WTC11 (cell line): ENCODE measurements at regions not wholly inside any gene's neighbourhood (a gene's known extent, or its start where the extent isn't known, plus 50 kb on each side); places are given as distances from the start of the nearest gene placed in this dataset.

Source experiments
- ATAC-seq: fragments of 200-7000 bp; cut with Tn5 transposase; 2 replicates; pipeline ENCODE4 v1.10.0; 2021; ENCODE audit warnings: mild to moderate bottlenecking, moderate library complexity
- CTCF ChIA-PET: fragments of 300-600 bp; sonication (Branson Sonifier 250); formaldehyde crosslinking; loops from one replicate; lab custom pipeline; 2021; ENCODE audit warnings: antibody characterized with exemption; lab: Charles Lee
- POLR2A ChIA-PET: fragments of 350-600 bp; sonication (Branson Sonifier 250); formaldehyde crosslinking; loops from one replicate; lab custom pipeline; 2021; ENCODE audit warnings: antibody characterized with exemption; lab: Charles Lee
- DNase-seq: peaks from one replicate; pipeline ENCODE4 v3.0.0; 2021; ENCODE audit warnings: low spot score
- H3K27ac Mint-ChIP-seq: 2 replicates; pipeline ENCODE4 v1.8.0; 2021; ENCODE audit warnings: mixed read lengths
- H3K27me3 Mint-ChIP-seq: 2 replicates; pipeline ENCODE4 v1.8.0; 2021; ENCODE audit warnings: low read depth, mild to moderate bottlenecking, moderate library complexity, mixed read lengths
- H3K36me3 Mint-ChIP-seq: 2 replicates; pipeline ENCODE4 v1.8.0; 2021; ENCODE audit warnings: mixed read lengths
- H3K4me1 Mint-ChIP-seq: 2 replicates; pipeline ENCODE4 v1.8.0; 2022; ENCODE audit warnings: mixed read lengths
- H3K4me3 Mint-ChIP-seq: 2 replicates; pipeline ENCODE4 v1.8.0; 2021; ENCODE audit warnings: mild to moderate bottlenecking, moderate library complexity, mixed read lengths
- H3K9me3 Mint-ChIP-seq: 2 replicates; pipeline ENCODE4 v1.8.0; 2021; ENCODE audit warnings: mixed read lengths
- ATF6 ChIP-seq: sonication (generic); formaldehyde crosslinking; IDR thresholded peaks from 2 replicates; pipeline ENCODE4 v1.8.1; 2023; ENCODE audit warnings: mild to moderate bottlenecking, missing genetic modification reagents
- CREB1 ChIP-seq: sonication (generic); formaldehyde crosslinking; IDR thresholded peaks from 2 replicates; pipeline ENCODE4 v1.8.0; 2023; ENCODE audit warnings: mild to moderate bottlenecking, missing genetic modification reagents
- EMX1 ChIP-seq: fragments of 250-450 bp; sonication (Bioruptor Pico); IDR thresholded peaks from 2 replicates; pipeline ENCODE4 v1.8.0; 2021; ENCODE audit warnings: mild to moderate bottlenecking
- ERG ChIP-seq: fragments of 250-450 bp; sonication (Bioruptor Pico); IDR thresholded peaks from 2 replicates; pipeline ENCODE4 v1.8.0; 2021; ENCODE audit warnings: mild to moderate bottlenecking
- ESRRA ChIP-seq: sonication (generic); formaldehyde crosslinking; IDR thresholded peaks from 2 replicates; pipeline ENCODE4 v1.8.1; 2022; ENCODE audit warnings: mild to moderate bottlenecking, missing genetic modification reagents, borderline replicate concordance
- ETV6 ChIP-seq: sonication (generic); formaldehyde crosslinking; IDR thresholded peaks from 2 replicates; pipeline ENCODE4 v1.8.1; 2022; ENCODE audit warnings: mild to moderate bottlenecking, missing genetic modification reagents
- MYBL2 ChIP-seq: sonication (generic); formaldehyde crosslinking; IDR thresholded peaks from 2 replicates; pipeline ENCODE4 v1.8.1; 2023; ENCODE audit warnings: mild to moderate bottlenecking, moderate library complexity, missing genetic modification reagents
- TP53 ChIP-seq: sonication (generic); formaldehyde crosslinking; IDR thresholded peaks from 2 replicates; pipeline ENCODE4 v1.8.1; 2023; ENCODE audit warnings: mild to moderate bottlenecking, missing genetic modification reagents
- ZNF263 ChIP-seq: sonication (generic); formaldehyde crosslinking; IDR thresholded peaks from 2 replicates; pipeline ENCODE4 v1.8.1; 2022; ENCODE audit warnings: low read depth, mild to moderate bottlenecking, moderate library complexity, missing genetic modification reagents
- ZNF317 ChIP-seq: sonication (generic); formaldehyde crosslinking; IDR thresholded peaks from 2 replicates; pipeline ENCODE4 v1.8.1; 2023; ENCODE audit warnings: low read depth, mild to moderate bottlenecking, moderate library complexity, missing genetic modification reagents, borderline replicate concordance
- ZNF416 ChIP-seq: fragments of 250-450 bp; sonication (Bioruptor Pico); IDR thresholded peaks from 2 replicates; pipeline ENCODE4 v1.9.0; 2021; ENCODE audit warnings: mild to moderate bottlenecking, inconsistent platforms
- ZNF423 ChIP-seq: fragments of 250-450 bp; sonication (Bioruptor Pico); IDR thresholded peaks from 2 replicates; pipeline ENCODE4 v2.1.2; 2022; ENCODE audit warnings: mild to moderate bottlenecking, moderate library complexity
- ZNF671 ChIP-seq: fragments of 250-450 bp; sonication (Bioruptor Pico); IDR thresholded peaks from 2 replicates; pipeline ENCODE4 v1.8.0; 2021; ENCODE audit warnings: mild to moderate bottlenecking
- TF ChIP-seq, protein P1 (sequence below): sonication (generic); formaldehyde crosslinking; IDR thresholded peaks from 2 replicates; pipeline ENCODE4 v1.8.1; 2023; ENCODE audit warnings: mild to moderate bottlenecking, missing genetic modification reagents
- TF ChIP-seq, protein P2 (sequence below): sonication (generic); formaldehyde crosslinking; IDR thresholded peaks from 2 replicates; pipeline ENCODE4 v1.8.1; 2023; ENCODE audit warnings: mild to moderate bottlenecking, missing genetic modification reagents, moderate library complexity
- TF ChIP-seq, protein P3 (sequence below): sonication (generic); formaldehyde crosslinking; IDR thresholded peaks from 2 replicates; pipeline ENCODE4 v1.8.1; 2023; ENCODE audit warnings: mild to moderate bottlenecking, missing genetic modification reagents, borderline replicate concordance
- TF ChIP-seq, protein P4 (sequence below): fragments of 250-450 bp; sonication (Bioruptor Pico); IDR thresholded peaks from 2 replicates; pipeline ENCODE4 v1.9.0; 2021; ENCODE audit warnings: mild to moderate bottlenecking

DNA sequence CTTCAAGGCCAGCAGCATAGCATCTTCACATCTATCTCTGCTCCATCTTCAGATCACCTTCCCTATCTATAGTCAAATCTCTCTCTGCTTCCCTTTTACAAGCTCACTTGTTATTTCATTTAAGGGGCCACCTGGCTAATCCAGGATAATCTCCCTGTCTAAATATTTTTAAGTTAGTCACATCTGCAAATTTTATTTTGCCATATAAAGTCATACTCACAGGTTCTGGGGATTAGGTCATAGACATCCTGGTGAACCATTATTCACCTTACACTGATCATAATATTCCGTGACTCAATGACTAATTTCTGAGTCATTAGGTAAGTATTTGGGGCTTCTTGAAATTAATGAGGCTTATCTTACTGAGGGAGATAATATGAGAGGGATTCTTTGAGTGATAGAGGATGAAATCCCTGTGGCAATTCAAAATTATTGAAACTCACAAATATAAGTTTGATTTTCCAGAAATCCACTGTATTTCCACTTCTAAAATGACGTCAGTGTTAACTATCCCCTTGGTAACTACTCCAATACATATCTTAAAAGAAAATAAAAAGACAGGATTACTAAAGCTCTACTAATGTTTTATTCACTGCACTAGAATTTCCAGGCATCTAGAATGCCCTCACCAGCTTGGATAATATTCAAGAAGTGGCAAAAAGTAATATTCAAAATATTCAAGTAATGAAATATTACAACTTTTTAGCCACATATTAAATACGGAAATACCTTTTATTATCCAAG lies 93.7 kb upstream of the RBMS3 start:
- ChIA-PET CTCF (no interaction called here), POLR2A (no interaction called here)
- Mint-ChIP-seq H3K36me3 (no peaks in the 10 kb centered on the region), H3K27me3 (no peaks in the 10 kb centered on the region), H3K27ac (no peak overlapping the region), H3K9me3 (peaks cover 16% of the 10 kb centered on the region), H3K4me3 (no peak overlapping the region), H3K4me1 (no peaks in the 10 kb centered on the region)
- ATAC-seq, result no peak
- TF ChIP-seq ZNF416 (CRISPR knock-in tag) (no peak), ETV6 (CRISPR knock-in tag) (no peak), ESRRA (CRISPR knock-in tag) (no peak), ZNF671 (CRISPR knock-in tag) (no peak), CREB1 (CRISPR knock-in tag) (no peak), ERG (CRISPR knock-in tag) (no peak), ATF6 (CRISPR knock-in tag) (no peak), TP53 (CRISPR knock-in tag) (no peak), ZNF423 (CRISPR knock-in tag) (no peak), MYBL2 (CRISPR knock-in tag) (no peak), ZNF317 (CRISPR knock-in tag) (no peak), ZNF263 (CRISPR knock-in tag) (no peak), EMX1 (no peak)
- TF ChIP-seq, protein P1, sequence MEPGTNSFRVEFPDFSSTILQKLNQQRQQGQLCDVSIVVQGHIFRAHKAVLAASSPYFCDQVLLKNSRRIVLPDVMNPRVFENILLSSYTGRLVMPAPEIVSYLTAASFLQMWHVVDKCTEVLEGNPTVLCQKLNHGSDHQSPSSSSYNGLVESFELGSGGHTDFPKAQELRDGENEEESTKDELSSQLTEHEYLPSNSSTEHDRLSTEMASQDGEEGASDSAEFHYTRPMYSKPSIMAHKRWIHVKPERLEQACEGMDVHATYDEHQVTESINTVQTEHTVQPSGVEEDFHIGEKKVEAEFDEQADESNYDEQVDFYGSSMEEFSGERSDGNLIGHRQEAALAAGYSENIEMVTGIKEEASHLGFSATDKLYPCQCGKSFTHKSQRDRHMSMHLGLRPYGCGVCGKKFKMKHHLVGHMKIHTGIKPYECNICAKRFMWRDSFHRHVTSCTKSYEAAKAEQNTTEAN (CRISPR knock-in tag), result no peak
- TF ChIP-seq, protein P2, sequence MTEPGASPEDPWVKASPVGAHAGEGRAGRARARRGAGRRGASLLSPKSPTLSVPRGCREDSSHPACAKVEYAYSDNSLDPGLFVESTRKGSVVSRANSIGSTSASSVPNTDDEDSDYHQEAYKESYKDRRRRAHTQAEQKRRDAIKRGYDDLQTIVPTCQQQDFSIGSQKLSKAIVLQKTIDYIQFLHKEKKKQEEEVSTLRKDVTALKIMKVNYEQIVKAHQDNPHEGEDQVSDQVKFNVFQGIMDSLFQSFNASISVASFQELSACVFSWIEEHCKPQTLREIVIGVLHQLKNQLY (CRISPR knock-in tag), result no peak
- TF ChIP-seq, protein P3, sequence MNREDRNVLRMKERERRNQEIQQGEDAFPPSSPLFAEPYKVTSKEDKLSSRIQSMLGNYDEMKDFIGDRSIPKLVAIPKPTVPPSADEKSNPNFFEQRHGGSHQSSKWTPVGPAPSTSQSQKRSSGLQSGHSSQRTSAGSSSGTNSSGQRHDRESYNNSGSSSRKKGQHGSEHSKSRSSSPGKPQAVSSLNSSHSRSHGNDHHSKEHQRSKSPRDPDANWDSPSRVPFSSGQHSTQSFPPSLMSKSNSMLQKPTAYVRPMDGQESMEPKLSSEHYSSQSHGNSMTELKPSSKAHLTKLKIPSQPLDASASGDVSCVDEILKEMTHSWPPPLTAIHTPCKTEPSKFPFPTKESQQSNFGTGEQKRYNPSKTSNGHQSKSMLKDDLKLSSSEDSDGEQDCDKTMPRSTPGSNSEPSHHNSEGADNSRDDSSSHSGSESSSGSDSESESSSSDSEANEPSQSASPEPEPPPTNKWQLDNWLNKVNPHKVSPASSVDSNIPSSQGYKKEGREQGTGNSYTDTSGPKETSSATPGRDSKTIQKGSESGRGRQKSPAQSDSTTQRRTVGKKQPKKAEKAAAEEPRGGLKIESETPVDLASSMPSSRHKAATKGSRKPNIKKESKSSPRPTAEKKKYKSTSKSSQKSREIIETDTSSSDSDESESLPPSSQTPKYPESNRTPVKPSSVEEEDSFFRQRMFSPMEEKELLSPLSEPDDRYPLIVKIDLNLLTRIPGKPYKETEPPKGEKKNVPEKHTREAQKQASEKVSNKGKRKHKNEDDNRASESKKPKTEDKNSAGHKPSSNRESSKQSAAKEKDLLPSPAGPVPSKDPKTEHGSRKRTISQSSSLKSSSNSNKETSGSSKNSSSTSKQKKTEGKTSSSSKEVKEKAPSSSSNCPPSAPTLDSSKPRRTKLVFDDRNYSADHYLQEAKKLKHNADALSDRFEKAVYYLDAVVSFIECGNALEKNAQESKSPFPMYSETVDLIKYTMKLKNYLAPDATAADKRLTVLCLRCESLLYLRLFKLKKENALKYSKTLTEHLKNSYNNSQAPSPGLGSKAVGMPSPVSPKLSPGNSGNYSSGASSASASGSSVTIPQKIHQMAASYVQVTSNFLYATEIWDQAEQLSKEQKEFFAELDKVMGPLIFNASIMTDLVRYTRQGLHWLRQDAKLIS (CRISPR knock-in tag), result no peak
- TF ChIP-seq, protein P4, sequence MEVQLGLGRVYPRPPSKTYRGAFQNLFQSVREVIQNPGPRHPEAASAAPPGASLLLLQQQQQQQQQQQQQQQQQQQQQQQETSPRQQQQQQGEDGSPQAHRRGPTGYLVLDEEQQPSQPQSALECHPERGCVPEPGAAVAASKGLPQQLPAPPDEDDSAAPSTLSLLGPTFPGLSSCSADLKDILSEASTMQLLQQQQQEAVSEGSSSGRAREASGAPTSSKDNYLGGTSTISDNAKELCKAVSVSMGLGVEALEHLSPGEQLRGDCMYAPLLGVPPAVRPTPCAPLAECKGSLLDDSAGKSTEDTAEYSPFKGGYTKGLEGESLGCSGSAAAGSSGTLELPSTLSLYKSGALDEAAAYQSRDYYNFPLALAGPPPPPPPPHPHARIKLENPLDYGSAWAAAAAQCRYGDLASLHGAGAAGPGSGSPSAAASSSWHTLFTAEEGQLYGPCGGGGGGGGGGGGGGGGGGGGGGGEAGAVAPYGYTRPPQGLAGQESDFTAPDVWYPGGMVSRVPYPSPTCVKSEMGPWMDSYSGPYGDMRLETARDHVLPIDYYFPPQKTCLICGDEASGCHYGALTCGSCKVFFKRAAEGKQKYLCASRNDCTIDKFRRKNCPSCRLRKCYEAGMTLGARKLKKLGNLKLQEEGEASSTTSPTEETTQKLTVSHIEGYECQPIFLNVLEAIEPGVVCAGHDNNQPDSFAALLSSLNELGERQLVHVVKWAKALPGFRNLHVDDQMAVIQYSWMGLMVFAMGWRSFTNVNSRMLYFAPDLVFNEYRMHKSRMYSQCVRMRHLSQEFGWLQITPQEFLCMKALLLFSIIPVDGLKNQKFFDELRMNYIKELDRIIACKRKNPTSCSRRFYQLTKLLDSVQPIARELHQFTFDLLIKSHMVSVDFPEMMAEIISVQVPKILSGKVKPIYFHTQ (CRISPR knock-in tag), result no peak
- no peak for DNase-seq
